H1 (cell line): ENCODE measurements at regions not wholly inside any gene's neighbourhood (a gene's known extent, or its start where the extent isn't known, plus 50 kb on each side); places are given as distances from the start of the nearest gene placed in this dataset.

Experiments
- TAF7 ChIP-seq: optimal IDR thresholded peaks from 2 replicates; pipeline ENCODE3; 2011; ENCODE audit warnings: low read depth, mild to moderate bottlenecking, inconsistent platforms, low read length, moderate library complexity, borderline replicate concordance
- TF ChIP-seq, protein P1 (sequence below): fragments of 300-600 bp; sonication (generic); IDR thresholded peaks from 2 replicates; pipeline ENCODE4 v1.7.1; 2012; ENCODE audit warnings: low read length, moderate library complexity, mild to moderate bottlenecking, inconsistent platforms; ENCODE audit not compliant: insufficient replicate concordance
- TF ChIP-seq, protein P2 (sequence below): IDR thresholded peaks from 2 replicates; pipeline ENCODE4 v1.6.1; 2012; ENCODE audit warnings: inconsistent platforms

DNA sequence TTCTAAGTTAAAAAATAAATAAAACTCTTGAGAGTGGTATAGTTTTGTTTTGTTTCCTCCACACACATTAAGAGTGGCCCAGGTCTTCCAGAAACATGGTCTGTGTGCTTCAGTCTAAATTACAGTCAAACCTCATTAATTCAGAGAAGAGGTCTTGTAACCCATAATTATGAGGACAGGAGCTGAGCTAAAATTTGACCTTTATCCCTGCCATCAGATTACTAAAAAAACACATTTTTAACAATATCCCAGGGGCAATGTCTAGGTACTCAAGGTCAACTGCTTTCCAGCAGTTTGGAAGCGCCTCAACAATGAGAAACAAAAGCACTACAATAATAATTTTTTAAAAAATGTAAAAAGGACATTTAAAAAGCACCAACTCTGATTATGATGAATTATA lies 184.1 kb upstream of the PFKP start (continued):
- TF ChIP-seq, protein P1, sequence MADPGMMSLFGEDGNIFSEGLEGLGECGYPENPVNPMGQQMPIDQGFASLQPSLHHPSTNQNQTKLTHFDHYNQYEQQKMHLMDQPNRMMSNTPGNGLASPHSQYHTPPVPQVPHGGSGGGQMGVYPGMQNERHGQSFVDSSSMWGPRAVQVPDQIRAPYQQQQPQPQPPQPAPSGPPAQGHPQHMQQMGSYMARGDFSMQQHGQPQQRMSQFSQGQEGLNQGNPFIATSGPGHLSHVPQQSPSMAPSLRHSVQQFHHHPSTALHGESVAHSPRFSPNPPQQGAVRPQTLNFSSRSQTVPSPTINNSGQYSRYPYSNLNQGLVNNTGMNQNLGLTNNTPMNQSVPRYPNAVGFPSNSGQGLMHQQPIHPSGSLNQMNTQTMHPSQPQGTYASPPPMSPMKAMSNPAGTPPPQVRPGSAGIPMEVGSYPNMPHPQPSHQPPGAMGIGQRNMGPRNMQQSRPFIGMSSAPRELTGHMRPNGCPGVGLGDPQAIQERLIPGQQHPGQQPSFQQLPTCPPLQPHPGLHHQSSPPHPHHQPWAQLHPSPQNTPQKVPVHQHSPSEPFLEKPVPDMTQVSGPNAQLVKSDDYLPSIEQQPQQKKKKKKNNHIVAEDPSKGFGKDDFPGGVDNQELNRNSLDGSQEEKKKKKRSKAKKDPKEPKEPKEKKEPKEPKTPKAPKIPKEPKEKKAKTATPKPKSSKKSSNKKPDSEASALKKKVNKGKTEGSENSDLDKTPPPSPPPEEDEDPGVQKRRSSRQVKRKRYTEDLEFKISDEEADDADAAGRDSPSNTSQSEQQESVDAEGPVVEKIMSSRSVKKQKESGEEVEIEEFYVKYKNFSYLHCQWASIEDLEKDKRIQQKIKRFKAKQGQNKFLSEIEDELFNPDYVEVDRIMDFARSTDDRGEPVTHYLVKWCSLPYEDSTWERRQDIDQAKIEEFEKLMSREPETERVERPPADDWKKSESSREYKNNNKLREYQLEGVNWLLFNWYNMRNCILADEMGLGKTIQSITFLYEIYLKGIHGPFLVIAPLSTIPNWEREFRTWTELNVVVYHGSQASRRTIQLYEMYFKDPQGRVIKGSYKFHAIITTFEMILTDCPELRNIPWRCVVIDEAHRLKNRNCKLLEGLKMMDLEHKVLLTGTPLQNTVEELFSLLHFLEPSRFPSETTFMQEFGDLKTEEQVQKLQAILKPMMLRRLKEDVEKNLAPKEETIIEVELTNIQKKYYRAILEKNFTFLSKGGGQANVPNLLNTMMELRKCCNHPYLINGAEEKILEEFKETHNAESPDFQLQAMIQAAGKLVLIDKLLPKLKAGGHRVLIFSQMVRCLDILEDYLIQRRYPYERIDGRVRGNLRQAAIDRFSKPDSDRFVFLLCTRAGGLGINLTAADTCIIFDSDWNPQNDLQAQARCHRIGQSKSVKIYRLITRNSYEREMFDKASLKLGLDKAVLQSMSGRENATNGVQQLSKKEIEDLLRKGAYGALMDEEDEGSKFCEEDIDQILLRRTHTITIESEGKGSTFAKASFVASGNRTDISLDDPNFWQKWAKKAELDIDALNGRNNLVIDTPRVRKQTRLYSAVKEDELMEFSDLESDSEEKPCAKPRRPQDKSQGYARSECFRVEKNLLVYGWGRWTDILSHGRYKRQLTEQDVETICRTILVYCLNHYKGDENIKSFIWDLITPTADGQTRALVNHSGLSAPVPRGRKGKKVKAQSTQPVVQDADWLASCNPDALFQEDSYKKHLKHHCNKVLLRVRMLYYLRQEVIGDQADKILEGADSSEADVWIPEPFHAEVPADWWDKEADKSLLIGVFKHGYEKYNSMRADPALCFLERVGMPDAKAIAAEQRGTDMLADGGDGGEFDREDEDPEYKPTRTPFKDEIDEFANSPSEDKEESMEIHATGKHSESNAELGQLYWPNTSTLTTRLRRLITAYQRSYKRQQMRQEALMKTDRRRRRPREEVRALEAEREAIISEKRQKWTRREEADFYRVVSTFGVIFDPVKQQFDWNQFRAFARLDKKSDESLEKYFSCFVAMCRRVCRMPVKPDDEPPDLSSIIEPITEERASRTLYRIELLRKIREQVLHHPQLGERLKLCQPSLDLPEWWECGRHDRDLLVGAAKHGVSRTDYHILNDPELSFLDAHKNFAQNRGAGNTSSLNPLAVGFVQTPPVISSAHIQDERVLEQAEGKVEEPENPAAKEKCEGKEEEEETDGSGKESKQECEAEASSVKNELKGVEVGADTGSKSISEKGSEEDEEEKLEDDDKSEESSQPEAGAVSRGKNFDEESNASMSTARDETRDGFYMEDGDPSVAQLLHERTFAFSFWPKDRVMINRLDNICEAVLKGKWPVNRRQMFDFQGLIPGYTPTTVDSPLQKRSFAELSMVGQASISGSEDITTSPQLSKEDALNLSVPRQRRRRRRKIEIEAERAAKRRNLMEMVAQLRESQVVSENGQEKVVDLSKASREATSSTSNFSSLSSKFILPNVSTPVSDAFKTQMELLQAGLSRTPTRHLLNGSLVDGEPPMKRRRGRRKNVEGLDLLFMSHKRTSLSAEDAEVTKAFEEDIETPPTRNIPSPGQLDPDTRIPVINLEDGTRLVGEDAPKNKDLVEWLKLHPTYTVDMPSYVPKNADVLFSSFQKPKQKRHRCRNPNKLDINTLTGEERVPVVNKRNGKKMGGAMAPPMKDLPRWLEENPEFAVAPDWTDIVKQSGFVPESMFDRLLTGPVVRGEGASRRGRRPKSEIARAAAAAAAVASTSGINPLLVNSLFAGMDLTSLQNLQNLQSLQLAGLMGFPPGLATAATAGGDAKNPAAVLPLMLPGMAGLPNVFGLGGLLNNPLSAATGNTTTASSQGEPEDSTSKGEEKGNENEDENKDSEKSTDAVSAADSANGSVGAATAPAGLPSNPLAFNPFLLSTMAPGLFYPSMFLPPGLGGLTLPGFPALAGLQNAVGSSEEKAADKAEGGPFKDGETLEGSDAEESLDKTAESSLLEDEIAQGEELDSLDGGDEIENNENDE = no peak
- TF ChIP-seq, protein P2, sequence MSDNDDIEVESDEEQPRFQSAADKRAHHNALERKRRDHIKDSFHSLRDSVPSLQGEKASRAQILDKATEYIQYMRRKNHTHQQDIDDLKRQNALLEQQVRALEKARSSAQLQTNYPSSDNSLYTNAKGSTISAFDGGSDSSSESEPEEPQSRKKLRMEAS = no peak
- TF ChIP-seq TAF7 = no peak
- TF ChIP-seq, all 59 proteins: peak for 0
